ENCODE measurements at regions not wholly inside any gene's neighbourhood (a gene's known extent, or its start where the extent isn't known, plus 50 kb on each side); places are given as distances from the start of the nearest gene placed in this dataset.

GRCh38 chr18:76232010-76232409 lies 263.0 kb downstream of the ZNF516 start:
- no peak for DNase-seq (ENCODE audit: low spot score)
- H3K4me1 Mint-ChIP-seq (ENCODE audit: low read depth): no peaks in the 10 kb centered on the region
- TF ChIP-seq CTCF (IDR thresholded peaks at IDR 0.05): no peak
- no peaks in the 10 kb centered on the region for H3K36me3 Mint-ChIP-seq (ENCODE audit: low read depth)
- no peak overlapping the region for H3K27ac Mint-ChIP-seq (ENCODE audit: unreplicated experiment)
- H3K27me3 Mint-ChIP-seq (ENCODE audit: low read depth): peaks cover 19% of the 10 kb centered on the region
- H3K4me3 Mint-ChIP-seq (ENCODE audit: unreplicated experiment): no peak overlapping the region
- peaks cover 9% of the 10 kb centered on the region for H3K9me3 Mint-ChIP-seq (ENCODE audit: low read depth)

DNA sequence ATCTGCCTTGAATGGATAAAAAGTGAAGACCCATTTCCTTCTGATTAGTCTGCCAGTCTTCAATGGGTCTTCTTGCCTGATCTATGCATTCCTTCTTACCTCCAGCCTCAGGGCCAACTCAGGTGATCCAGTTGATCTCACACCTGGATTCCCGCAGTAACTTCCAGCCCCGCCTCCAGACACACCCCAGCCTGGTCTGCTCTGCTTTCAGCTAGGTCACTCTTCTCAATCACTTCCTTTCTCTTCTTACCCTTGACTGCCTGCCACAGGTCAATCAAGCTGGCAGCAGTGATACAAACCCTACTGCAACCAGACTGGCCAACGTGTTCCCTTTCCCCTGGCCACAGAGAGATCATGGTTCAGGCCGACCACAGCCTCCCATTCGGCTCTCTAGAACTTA lies 263.6 kb downstream of the ZNF516 start:
- Mint-ChIP-seq H3K9me3 (ENCODE audit: low read depth) (peaks cover 6% of the 10 kb centered on the region), H3K36me3 (ENCODE audit: low read depth) (no peaks in the 10 kb centered on the region), H3K27me3 (ENCODE audit: low read depth) (peaks cover 19% of the 10 kb centered on the region), H3K27ac (ENCODE audit: unreplicated experiment) (no peak overlapping the region), H3K4me1 (ENCODE audit: low read depth) (no peaks in the 10 kb centered on the region), H3K4me3 (ENCODE audit: unreplicated experiment) (no peak overlapping the region)
- no peak for TF ChIP-seq CTCF (IDR thresholded peaks at IDR 0.05)
- no peak for DNase-seq (ENCODE audit: low spot score)

DNA sequence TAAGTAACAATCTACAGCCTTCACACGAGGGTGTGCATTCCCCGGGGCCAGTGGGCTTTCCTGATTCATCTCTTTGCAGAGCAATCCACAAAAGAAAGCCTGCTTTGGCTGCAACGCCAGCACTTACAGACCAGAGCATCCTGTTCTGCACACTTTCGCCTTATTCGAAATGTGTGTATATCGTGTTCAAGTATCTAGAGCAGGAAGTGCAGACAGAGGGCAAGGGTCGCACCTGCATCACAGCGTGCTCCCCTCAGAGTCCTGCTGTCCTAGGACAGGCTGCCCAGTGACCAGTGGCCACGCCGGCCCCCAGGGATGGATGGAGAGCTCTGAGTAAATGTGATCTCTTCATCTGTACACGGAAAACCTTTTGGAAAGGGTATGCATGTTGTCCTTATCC lies 264.3 kb downstream of the ZNF516 start:
- H3K9me3 Mint-ChIP-seq (ENCODE audit: low read depth): no peaks in the 10 kb centered on the region
- H3K4me3 Mint-ChIP-seq (ENCODE audit: unreplicated experiment): no peak overlapping the region
- no peak for TF ChIP-seq CTCF (IDR thresholded peaks at IDR 0.05)
- H3K4me1 Mint-ChIP-seq (ENCODE audit: low read depth): no peaks in the 10 kb centered on the region
- DNase-seq (ENCODE audit: low spot score): no peak
- H3K36me3 Mint-ChIP-seq (ENCODE audit: low read depth): no peaks in the 10 kb centered on the region
- no peak overlapping the region for H3K27ac Mint-ChIP-seq (ENCODE audit: unreplicated experiment)
- peaks cover 19% of the 10 kb centered on the region for H3K27me3 Mint-ChIP-seq (ENCODE audit: low read depth)

GRCh38 chr18:76228716-76229115 lies 266.3 kb downstream of the ZNF516 start:
- Mint-ChIP-seq H3K27me3 (ENCODE audit: low read depth) (peaks cover 16% of the 10 kb centered on the region), H3K36me3 (ENCODE audit: low read depth) (no peaks in the 10 kb centered on the region), H3K4me3 (ENCODE audit: unreplicated experiment) (no peak overlapping the region), H3K27ac (ENCODE audit: unreplicated experiment) (no peak overlapping the region), H3K9me3 (ENCODE audit: low read depth) (no peaks in the 10 kb centered on the region), H3K4me1 (ENCODE audit: low read depth) (no peaks in the 10 kb centered on the region)
- DNase-seq (ENCODE audit: low spot score): no peak
- TF ChIP-seq CTCF (IDR thresholded peaks at IDR 0.05): no peak

- H3K4me1 Mint-ChIP-seq (ENCODE audit: low read depth): no peaks in the 10 kb centered on the region
- no peaks in the 10 kb centered on the region for H3K36me3 Mint-ChIP-seq (ENCODE audit: low read depth)
- DNase-seq (ENCODE audit: low spot score): no peak
- H3K27ac Mint-ChIP-seq (ENCODE audit: unreplicated experiment): no peak overlapping the region
- no peak for TF ChIP-seq CTCF (IDR thresholded peaks at IDR 0.05)
- no peak overlapping the region for H3K4me3 Mint-ChIP-seq (ENCODE audit: unreplicated experiment)
- H3K27me3 Mint-ChIP-seq (ENCODE audit: low read depth): peaks cover 15% of the 10 kb centered on the region
- H3K9me3 Mint-ChIP-seq (ENCODE audit: low read depth): no peaks in the 10 kb centered on the region
These were observed 267.3 kb downstream of the ZNF516 start for GRCh38 chr18:76227759-76228158.
